ENCODE measurements at regions not wholly inside any gene's neighbourhood (a gene's known extent, or its start where the extent isn't known, plus 50 kb on each side); places are given as distances from the start of the nearest gene placed in this dataset.

DNA sequence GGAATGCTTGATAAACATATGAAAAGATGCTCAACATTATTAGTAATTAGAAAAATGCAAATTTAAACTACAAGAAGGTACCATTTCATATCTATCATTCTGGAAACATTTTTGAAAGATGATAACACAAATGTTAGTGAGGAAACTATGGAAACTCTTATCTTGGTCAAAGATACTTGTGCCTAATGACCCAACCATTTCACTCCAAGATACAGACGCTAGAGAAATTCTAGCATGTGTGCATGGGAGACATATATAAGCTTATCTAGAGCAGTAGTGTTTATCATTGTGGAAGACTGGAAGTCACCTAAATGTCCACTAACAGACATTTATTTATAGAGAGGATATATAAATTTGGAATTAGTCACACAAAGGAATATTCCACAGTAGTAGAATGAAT is 143.1 kb upstream of the HMGA2 start:
- Histone ChIP-seq H3K9ac (ENCODE audit: insufficient read depth, low read length) (no peak overlapping the region), H3K36me3 (ENCODE audit: control insufficient read depth, insufficient read depth, low read length) (no peaks in the 10 kb centered on the region), H3K4me3 (replicated peaks in 1 of 4; ENCODE audit: control extremely low read depth in 1 of 4, insufficient read depth in 1 of 4, low read depth in 3 of 4, low read length in 4 of 4) (no peak overlapping the region), H3K27ac (ENCODE audit: insufficient read depth, low read length) (no peak overlapping the region), H3K9me3 (ENCODE audit: control insufficient read depth, insufficient read depth, low read depth, low read length) (no peaks in the 10 kb centered on the region), H4K20me1 (ENCODE audit: control insufficient read depth, extremely low read depth, insufficient read depth, low read length) (no peaks in the 10 kb centered on the region), H2AFZ (ENCODE audit: low read length) (no peak overlapping the region), H3K27me3 (ENCODE audit: control insufficient read depth, insufficient read depth, low read length) (no peaks in the 10 kb centered on the region), H3K79me2 (ENCODE audit: control insufficient read depth, insufficient read depth, low read length) (no peaks in the 10 kb centered on the region), H3K4me2 (ENCODE audit: extremely low read depth, insufficient read depth, low read length) (no peak overlapping the region), H3K4me1 (ENCODE audit: control insufficient read depth, extremely low read depth, insufficient read depth, low read length) (no peaks in the 10 kb centered on the region)
- peak in 1 of 2 donors; percentile 46 for DNase-seq (ENCODE audit: low read depth in 2 of 2)
- TF ChIP-seq EZH2 (IDR thresholded peaks at IDR 0.05; ENCODE audit: low read length, missing control alignments): no peak
- TF ChIP-seq, protein P1, sequence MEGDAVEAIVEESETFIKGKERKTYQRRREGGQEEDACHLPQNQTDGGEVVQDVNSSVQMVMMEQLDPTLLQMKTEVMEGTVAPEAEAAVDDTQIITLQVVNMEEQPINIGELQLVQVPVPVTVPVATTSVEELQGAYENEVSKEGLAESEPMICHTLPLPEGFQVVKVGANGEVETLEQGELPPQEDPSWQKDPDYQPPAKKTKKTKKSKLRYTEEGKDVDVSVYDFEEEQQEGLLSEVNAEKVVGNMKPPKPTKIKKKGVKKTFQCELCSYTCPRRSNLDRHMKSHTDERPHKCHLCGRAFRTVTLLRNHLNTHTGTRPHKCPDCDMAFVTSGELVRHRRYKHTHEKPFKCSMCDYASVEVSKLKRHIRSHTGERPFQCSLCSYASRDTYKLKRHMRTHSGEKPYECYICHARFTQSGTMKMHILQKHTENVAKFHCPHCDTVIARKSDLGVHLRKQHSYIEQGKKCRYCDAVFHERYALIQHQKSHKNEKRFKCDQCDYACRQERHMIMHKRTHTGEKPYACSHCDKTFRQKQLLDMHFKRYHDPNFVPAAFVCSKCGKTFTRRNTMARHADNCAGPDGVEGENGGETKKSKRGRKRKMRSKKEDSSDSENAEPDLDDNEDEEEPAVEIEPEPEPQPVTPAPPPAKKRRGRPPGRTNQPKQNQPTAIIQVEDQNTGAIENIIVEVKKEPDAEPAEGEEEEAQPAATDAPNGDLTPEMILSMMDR (conservative IDR thresholded peaks at IDR 0.05 in 1 of 2, IDR thresholded peaks at IDR 0.05 in 1 of 2; ENCODE audit: low read depth in 1 of 2, low read length in 2 of 2): no peak

GRCh38 chr12:65682112-65682511 is 142.2 kb upstream of the HMGA2 start:
- no peaks in the 10 kb centered on the region for H3K79me2 ChIP-seq (ENCODE audit: control insufficient read depth, insufficient read depth, low read length)
- H3K36me3 ChIP-seq (ENCODE audit: control insufficient read depth, insufficient read depth, low read length): no peaks in the 10 kb centered on the region
- H3K9me3 ChIP-seq (ENCODE audit: control insufficient read depth, insufficient read depth, low read depth, low read length): no peaks in the 10 kb centered on the region
- H3K4me1 ChIP-seq (ENCODE audit: control insufficient read depth, extremely low read depth, insufficient read depth, low read length): no peaks in the 10 kb centered on the region
- no peak overlapping the region for H3K4me3 ChIP-seq (replicated peaks in 1 of 4; ENCODE audit: control extremely low read depth in 1 of 4, insufficient read depth in 1 of 4, low read depth in 3 of 4, low read length in 4 of 4)
- DNase-seq (ENCODE audit: low read depth in 2 of 2): no peak
- no peak overlapping the region for H3K4me2 ChIP-seq (ENCODE audit: extremely low read depth, insufficient read depth, low read length)
- no peak overlapping the region for H2AFZ ChIP-seq (ENCODE audit: low read length)
- no peaks in the 10 kb centered on the region for H3K27me3 ChIP-seq (ENCODE audit: control insufficient read depth, insufficient read depth, low read length)
- H3K9ac ChIP-seq (ENCODE audit: insufficient read depth, low read length): no peak overlapping the region
- no peak overlapping the region for H3K27ac ChIP-seq (ENCODE audit: insufficient read depth, low read length)
- H4K20me1 ChIP-seq (ENCODE audit: control insufficient read depth, extremely low read depth, insufficient read depth, low read length): no peaks in the 10 kb centered on the region
- TF ChIP-seq EZH2 (IDR thresholded peaks at IDR 0.05; ENCODE audit: low read length, missing control alignments): no peak
- TF ChIP-seq, protein P1 (conservative IDR thresholded peaks at IDR 0.05 in 1 of 2, IDR thresholded peaks at IDR 0.05 in 1 of 2; ENCODE audit: low read depth in 1 of 2, low read length in 2 of 2): no peak

- DNase-seq (ENCODE audit: low read depth in 2 of 2): no peak
- Histone ChIP-seq H3K9ac (ENCODE audit: insufficient read depth, low read length) (no peak overlapping the region), H4K20me1 (ENCODE audit: control insufficient read depth, extremely low read depth, insufficient read depth, low read length) (no peaks in the 10 kb centered on the region), H3K27ac (ENCODE audit: insufficient read depth, low read length) (no peak overlapping the region), H3K4me1 (ENCODE audit: control insufficient read depth, extremely low read depth, insufficient read depth, low read length) (no peaks in the 10 kb centered on the region), H3K4me2 (ENCODE audit: extremely low read depth, insufficient read depth, low read length) (no peak overlapping the region), H3K79me2 (ENCODE audit: control insufficient read depth, insufficient read depth, low read length) (no peaks in the 10 kb centered on the region), H3K4me3 (replicated peaks in 1 of 4; ENCODE audit: control extremely low read depth in 1 of 4, insufficient read depth in 1 of 4, low read depth in 3 of 4, low read length in 4 of 4) (no peak overlapping the region), H2AFZ (ENCODE audit: low read length) (no peak overlapping the region), H3K36me3 (ENCODE audit: control insufficient read depth, insufficient read depth, low read length) (no peaks in the 10 kb centered on the region), H3K27me3 (ENCODE audit: control insufficient read depth, insufficient read depth, low read length) (no peaks in the 10 kb centered on the region), H3K9me3 (ENCODE audit: control insufficient read depth, insufficient read depth, low read depth, low read length) (no peaks in the 10 kb centered on the region)
- TF ChIP-seq, protein P1 (conservative IDR thresholded peaks at IDR 0.05 in 1 of 2, IDR thresholded peaks at IDR 0.05 in 1 of 2; ENCODE audit: low read depth in 1 of 2, low read length in 2 of 2): no peak
- no peak for TF ChIP-seq EZH2 (IDR thresholded peaks at IDR 0.05; ENCODE audit: low read length, missing control alignments)
These were observed 139.4 kb upstream of the HMGA2 start for GRCh38 chr12:65684906-65685305.

Measured in fibroblast of lung (primary cell).